A673 (cell line): ENCODE measurements at regions not wholly inside any gene's neighbourhood (a gene's known extent, or its start where the extent isn't known, plus 50 kb on each side); places are given as distances from the start of the nearest gene placed in this dataset.

Experiments used
- BruUV-seq: library from RNA; stranded (reverse); fragments of 400-500 nt; replicated peaks from 2 replicates; lab custom pipeline; 2021; lab: Mats Ljungman, UMichigan
- CTCF ChIA-PET: fragments of 300-600 bp; sonication (Branson Sonifier 250); formaldehyde crosslinking; loops from one replicate; lab custom pipeline; 2022; ENCODE audit warnings: antibody characterized with exemption; lab: Charles Lee
- POLR2A ChIA-PET: fragments of 300-600 bp; sonication (Branson Sonifier 250); formaldehyde crosslinking; loops from one replicate; lab custom pipeline; 2022; ENCODE audit warnings: antibody characterized with exemption; ENCODE audit not compliant: low non-redundant PET; lab: Charles Lee
- DNase-seq: peaks from one replicate; pipeline ENCODE4 v3.0.0-alpha.2; 2015; ENCODE audit warnings: low spot score
- H3K27ac ChIP-seq: fragments of 200-600 bp; sonication (generic); 2 replicates; pipeline ENCODE4 v1.5.1; 2016; ENCODE audit warnings: mixed run types, low read depth, mild to moderate bottlenecking, mixed read lengths, antibody characterized with exemption, low read length; ENCODE audit not compliant: poor library complexity, severe bottlenecking
- H3K27me3 ChIP-seq: fragments of 200-600 bp; sonication (generic); replicated peaks from 2 replicates; pipeline ENCODE4 v1.6.1; 2017; ENCODE audit warnings: mixed run types, low read depth, mild to moderate bottlenecking, mixed read lengths, antibody characterized with exemption, low read length; ENCODE audit not compliant: insufficient read depth, poor library complexity
- H3K36me3 ChIP-seq: fragments of 200-600 bp; sonication (generic); 2 replicates; pipeline ENCODE4 v1.6.1; 2016; ENCODE audit warnings: mixed run types, mild to moderate bottlenecking, mixed read lengths, antibody characterized with exemption, low read length; ENCODE audit not compliant: insufficient read depth, poor library complexity, severe bottlenecking
- H3K4me1 ChIP-seq: fragments of 200-600 bp; sonication (generic); 2 replicates; pipeline ENCODE4 v1.6.1; 2017; ENCODE audit warnings: mixed run types, mild to moderate bottlenecking, mixed read lengths, antibody characterized with exemption, low read length; ENCODE audit not compliant: insufficient read depth, poor library complexity, severe bottlenecking
- H3K4me3 ChIP-seq: fragments of 200-600 bp; sonication (generic); 2 replicates; pipeline ENCODE4 v1.5.1; 2016; ENCODE audit warnings: low read depth, mixed run types, mild to moderate bottlenecking, mixed read lengths, low read length; ENCODE audit not compliant: poor library complexity, severe bottlenecking
- H3K9me3 ChIP-seq: fragments of 200-600 bp; sonication (generic); 2 replicates; pipeline ENCODE4 v1.6.1; 2016; ENCODE audit warnings: mixed run types, low read depth, mild to moderate bottlenecking, mixed read lengths, antibody characterized with exemption, low read length; ENCODE audit not compliant: poor library complexity, severe bottlenecking
- EZH2 ChIP-seq: fragments of 200-600 bp; sonication (generic); IDR thresholded peaks from 2 replicates; pipeline ENCODE4 v1.6.1; 2017; ENCODE audit warnings: borderline replicate concordance, low read depth, mild to moderate bottlenecking, mixed read lengths, antibody characterized with exemption, low read length; ENCODE audit not compliant: poor library complexity, severe bottlenecking
- intact Hi-C: fragments of 100-400 bp; cut with micrococcal nuclease; formaldehyde crosslinking; loops from one replicate; pipeline ENCODE4 v1.10.0; 2022; ENCODE audit not compliant: unreplicated experiment
- TF ChIP-seq, protein P1 (sequence below): fragments of 300-800, 200-600 bp; sonication (generic); conservative IDR thresholded peaks from 2 replicates; pipeline ENCODE4 v1.5.1; 2017; ENCODE audit warnings: low read depth, mild to moderate bottlenecking, antibody characterized with exemption, low read length, moderate library complexity, mixed read lengths

DNA sequence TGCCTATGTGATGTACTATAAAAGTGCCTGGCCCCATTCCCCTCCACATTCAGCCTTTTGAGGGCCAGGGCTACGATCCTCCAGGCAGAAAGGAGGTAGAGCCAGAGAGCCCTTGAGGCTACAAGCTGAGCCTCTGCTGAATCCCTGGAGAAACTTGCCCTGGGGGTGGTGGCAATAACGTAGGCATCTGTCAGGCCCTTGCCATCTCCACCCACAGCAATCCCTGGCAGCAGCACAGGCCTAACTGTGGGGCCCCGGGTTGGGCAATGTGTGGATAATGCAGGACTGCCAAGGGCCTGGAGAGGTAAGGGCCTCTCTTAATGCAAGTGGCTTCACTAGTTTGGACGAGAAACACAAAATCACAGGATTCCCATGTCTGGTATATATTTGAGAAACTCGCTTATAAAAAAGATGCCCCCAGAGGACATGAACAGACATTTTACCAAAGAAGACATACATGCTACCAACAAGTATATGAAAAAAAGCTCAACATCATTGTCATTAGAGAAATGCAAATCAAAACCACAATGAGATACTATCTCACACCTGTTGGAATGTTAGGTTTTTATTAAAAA is 99.0 kb downstream of the QRSL1 start:
- H3K4me1 ChIP-seq: peaks cover 10% of the 10 kb centered on the region
- H3K4me3 ChIP-seq: no peak overlapping the region
- H3K27ac ChIP-seq: peak overlapping the region; percentile 28
- BruUV-seq: no TSS peak
- intact Hi-C loops: no loop called here
- no peak for TF ChIP-seq EZH2
- TF ChIP-seq, protein P1, sequence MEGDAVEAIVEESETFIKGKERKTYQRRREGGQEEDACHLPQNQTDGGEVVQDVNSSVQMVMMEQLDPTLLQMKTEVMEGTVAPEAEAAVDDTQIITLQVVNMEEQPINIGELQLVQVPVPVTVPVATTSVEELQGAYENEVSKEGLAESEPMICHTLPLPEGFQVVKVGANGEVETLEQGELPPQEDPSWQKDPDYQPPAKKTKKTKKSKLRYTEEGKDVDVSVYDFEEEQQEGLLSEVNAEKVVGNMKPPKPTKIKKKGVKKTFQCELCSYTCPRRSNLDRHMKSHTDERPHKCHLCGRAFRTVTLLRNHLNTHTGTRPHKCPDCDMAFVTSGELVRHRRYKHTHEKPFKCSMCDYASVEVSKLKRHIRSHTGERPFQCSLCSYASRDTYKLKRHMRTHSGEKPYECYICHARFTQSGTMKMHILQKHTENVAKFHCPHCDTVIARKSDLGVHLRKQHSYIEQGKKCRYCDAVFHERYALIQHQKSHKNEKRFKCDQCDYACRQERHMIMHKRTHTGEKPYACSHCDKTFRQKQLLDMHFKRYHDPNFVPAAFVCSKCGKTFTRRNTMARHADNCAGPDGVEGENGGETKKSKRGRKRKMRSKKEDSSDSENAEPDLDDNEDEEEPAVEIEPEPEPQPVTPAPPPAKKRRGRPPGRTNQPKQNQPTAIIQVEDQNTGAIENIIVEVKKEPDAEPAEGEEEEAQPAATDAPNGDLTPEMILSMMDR: no peak
- no peaks in the 10 kb centered on the region for H3K36me3 ChIP-seq
- POLR2A ChIA-PET: no interaction called here
- no peaks in the 10 kb centered on the region for H3K9me3 ChIP-seq
- CTCF ChIA-PET: interaction anchor here (1.0 kb wide), 1 partner anchor 251 kb away, joined by 3 read pairs; no protein-coding TSS in a partner anchor
- H3K27me3 ChIP-seq: no peaks in the 10 kb centered on the region
- no peak for DNase-seq

DNA sequence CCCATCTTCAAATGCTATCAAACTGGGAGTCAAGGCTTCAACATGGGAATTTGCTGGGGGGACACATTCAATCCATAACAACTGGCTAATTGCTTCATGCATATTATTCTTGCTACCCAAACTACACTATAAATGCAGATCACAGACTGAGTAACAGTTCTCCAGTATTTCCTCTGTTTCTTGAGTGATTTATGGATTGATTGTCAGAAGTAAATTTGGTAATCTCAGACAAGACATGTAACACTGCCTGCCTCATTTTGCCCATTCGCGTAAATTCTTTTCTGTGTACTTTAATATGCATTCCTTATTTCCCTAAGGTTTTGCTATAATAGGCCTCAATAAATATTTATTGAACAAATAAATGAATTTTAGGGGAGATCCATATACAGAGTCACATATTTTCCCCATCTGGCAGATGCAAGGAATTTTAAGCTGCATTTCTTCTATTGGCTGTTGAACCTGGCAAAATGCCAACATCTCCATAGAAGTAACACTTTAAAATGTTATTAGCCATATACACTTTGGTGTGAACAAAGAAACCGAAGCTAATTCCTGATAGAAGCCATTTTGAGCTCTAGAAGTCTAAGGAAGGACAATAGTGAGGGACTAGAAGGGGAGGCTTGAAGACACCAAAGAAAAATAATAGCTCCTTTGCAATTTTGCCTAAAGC is 98.2 kb downstream of the QRSL1 start:
- H3K4me1 ChIP-seq: peaks cover 10% of the 10 kb centered on the region
- ChIA-PET CTCF (interaction anchor here (1.0 kb wide), 1 partner anchor 252 kb away, joined by 3 read pairs; no protein-coding TSS in a partner anchor), POLR2A (no interaction called here)
- TF ChIP-seq, protein P1: no peak
- TF ChIP-seq EZH2: no peak
- no peaks in the 10 kb centered on the region for H3K9me3 ChIP-seq
- no peak overlapping the region for H3K4me3 ChIP-seq
- H3K27me3 ChIP-seq: no peaks in the 10 kb centered on the region
- intact Hi-C loops: no loop called here
- peak overlapping the region; percentile 28 for H3K27ac ChIP-seq
- no peaks in the 10 kb centered on the region for H3K36me3 ChIP-seq
- DNase-seq: peak; percentile 39
- BruUV-seq: no TSS peak

DNA sequence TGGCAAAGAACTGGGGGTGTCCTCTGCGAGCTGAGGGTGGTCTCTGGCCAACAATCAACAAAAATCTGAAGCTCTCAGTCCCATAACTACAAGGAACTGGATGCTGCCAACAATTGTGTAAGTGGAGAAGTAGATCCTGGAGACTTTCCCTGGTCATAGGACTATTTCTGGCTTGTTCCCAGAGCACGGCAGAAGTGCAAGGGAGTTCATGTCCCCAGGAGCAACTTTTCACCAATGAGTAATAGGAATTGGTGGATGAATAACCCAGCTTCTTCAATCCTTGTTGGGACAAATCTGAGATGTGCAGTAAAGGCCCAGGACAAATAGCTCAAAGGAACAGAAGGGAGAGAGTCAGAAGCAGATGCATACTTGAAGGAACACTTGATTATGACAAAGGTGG is 95.5 kb downstream of the QRSL1 start:
- H3K4me3 ChIP-seq: no peak overlapping the region
- BruUV-seq: no TSS peak
- H3K4me1 ChIP-seq: peaks cover 10% of the 10 kb centered on the region
- no peaks in the 10 kb centered on the region for H3K9me3 ChIP-seq
- H3K36me3 ChIP-seq: no peaks in the 10 kb centered on the region
- POLR2A ChIA-PET: no interaction called here
- DNase-seq: no peak
- no peak overlapping the region for H3K27ac ChIP-seq
- CTCF ChIA-PET: no interaction called here
- TF ChIP-seq EZH2: no peak
- TF ChIP-seq, protein P1: no peak
- no peaks in the 10 kb centered on the region for H3K27me3 ChIP-seq
- intact Hi-C loops: no loop called here
